ENCODE measurements at regions not wholly inside any gene's neighbourhood (a gene's known extent, or its start where the extent isn't known, plus 50 kb on each side); places are given as distances from the start of the nearest gene placed in this dataset.

DNA sequence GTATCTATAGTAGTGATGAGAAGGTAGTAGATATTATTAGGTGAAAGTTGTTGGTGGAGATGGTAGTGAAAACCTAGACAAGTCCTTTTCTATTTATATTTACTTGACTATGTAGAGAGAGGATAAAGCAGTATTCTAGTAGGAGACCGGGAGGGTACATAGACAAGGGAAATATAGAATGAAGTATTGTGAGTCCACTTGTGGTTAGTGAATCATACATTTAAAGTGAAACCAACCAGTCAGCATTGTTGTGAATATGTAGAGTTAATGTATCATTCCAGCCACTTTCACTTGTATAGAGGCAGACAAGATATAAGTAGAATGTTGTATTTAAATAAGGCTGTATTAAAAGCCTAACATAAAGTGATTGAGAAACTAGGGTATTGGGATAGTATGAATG lies 1711.3 kb upstream of the ACO1 start:
- H3K36me3 ChIP-seq (ENCODE audit: control insufficient read depth in 2 of 4, insufficient read depth in 4 of 4, low read length in 3 of 4), result no peaks in the 10 kb centered on the region
- H2BK5ac ChIP-seq (ENCODE audit: low read depth, low read length), result no peak overlapping the region
- no peaks in the 10 kb centered on the region for H3K23me2 ChIP-seq (ENCODE audit: low read depth, low read length)
- 75% methylated on average over 1 of the region's 1 CpG; no CpG with 5 or more reads in 1 of the 2 experiments for whole genome bisulfite sequencing, 2 experiments (ENCODE audit: extremely low coverage in 1 of 2, insufficient coverage in 1 of 2, insufficient read length in 1 of 2, insufficient replicate concordance in 2 of 2, low coverage in 1 of 2, low lambda C conversion rate in 2 of 2, missing lambda C conversion rate in 1 of 2)
- no peaks in the 10 kb centered on the region for H4K20me1 ChIP-seq (replicated peaks in 1 of 2; ENCODE audit: control insufficient read depth in 1 of 2, insufficient read depth in 2 of 2, low read length in 2 of 2)
- H3K14ac ChIP-seq (ENCODE audit: insufficient read length), result no peak overlapping the region
- DNase-seq (ENCODE audit: low read depth in 1 of 2, low spot score in 2 of 2) (no peak), FAIRE-seq (no peak)
- no peaks in the 10 kb centered on the region for H3K4me1 ChIP-seq (replicated peaks in 1 of 4; ENCODE audit: control insufficient read depth in 3 of 4, insufficient read depth in 4 of 4, low read length in 3 of 4)
- no peak overlapping the region for H2BK12ac ChIP-seq (ENCODE audit: low read depth, low read length)
- H2BK20ac ChIP-seq (ENCODE audit: low read length), result no peak overlapping the region
- H3K4ac ChIP-seq (replicated peaks; ENCODE audit: insufficient read length, low read depth, low read length), result no peak overlapping the region
- no peak overlapping the region for H3K27ac ChIP-seq (ENCODE audit: low read depth, low read length)
- no peak overlapping the region for H3K9ac ChIP-seq (replicated peaks in 1 of 4; ENCODE audit: extremely low read depth in 1 of 4, low read depth in 3 of 4, low read length in 3 of 4)
- no peak overlapping the region for H3K4me3 ChIP-seq (ENCODE audit: extremely low read depth in 1 of 4, insufficient read depth in 2 of 4, low read depth in 3 of 4, low read length in 4 of 4)
- no peak overlapping the region for H3K18ac ChIP-seq (ENCODE audit: extremely low read depth, low read length)
- no peak overlapping the region for H3K56ac ChIP-seq (replicated peaks; ENCODE audit: insufficient read length, low read depth, low read length)
- no peak overlapping the region for H4K8ac ChIP-seq (ENCODE audit: extremely low read depth, insufficient read depth, low read length)
- H4K91ac ChIP-seq (replicated peaks; ENCODE audit: insufficient read length, low read length), result no peak overlapping the region
- no peak overlapping the region for H2BK15ac ChIP-seq (ENCODE audit: low read length)
- H3K4me2 ChIP-seq (ENCODE audit: insufficient read depth in 1 of 2, low read depth in 2 of 2, low read length in 2 of 2), result no peak overlapping the region
- no peaks in the 10 kb centered on the region for H3K79me2 ChIP-seq (ENCODE audit: control insufficient read depth in 1 of 2, insufficient read depth in 2 of 2, low read length in 2 of 2)
- no peak overlapping the region for H2AK5ac ChIP-seq (ENCODE audit: low read depth, low read length)
- no peaks in the 10 kb centered on the region for H3K27me3 ChIP-seq (replicated peaks in 1 of 4; ENCODE audit: control insufficient read depth in 3 of 4, extremely low read depth in 1 of 4, insufficient read depth in 3 of 4, low read length in 3 of 4)
- H2BK120ac ChIP-seq (replicated peaks; ENCODE audit: low read depth, low read length), result no peak overlapping the region
- H3K23ac ChIP-seq (ENCODE audit: insufficient read length), result no peak overlapping the region
- H3K79me1 ChIP-seq (ENCODE audit: low read depth, low read length), result no peaks in the 10 kb centered on the region
- no peak overlapping the region for H2AFZ ChIP-seq (ENCODE audit: low read length)
- ChIA-PET CTCF (ENCODE audit: partially characterized antibody) (no interaction called here), POLR2A (ENCODE audit: partially characterized antibody) (no interaction called here)
- no peak overlapping the region for H4K5ac ChIP-seq (ENCODE audit: insufficient read length, low read depth, low read length)
- no peaks in the 10 kb centered on the region for H3K9me3 ChIP-seq (ENCODE audit: insufficient read depth in 2 of 2, low read depth in 1 of 2, low read length in 1 of 2)
- no peak for TF ChIP-seq EZH2 (IDR thresholded peaks at IDR 0.05; ENCODE audit: low read depth, low read length, severe bottlenecking)
- TF ChIP-seq BACH1 (IDR thresholded peaks at IDR 0.05; ENCODE audit: low read length), result no peak
- no peak for TF ChIP-seq NRF1 (IDR thresholded peaks at IDR 0.05; ENCODE audit: low read depth, low read length)
- TF ChIP-seq ZNF274 (IDR thresholded peaks at IDR 0.05; ENCODE audit: borderline replicate concordance, extremely low read depth, low read length), result no peak
- TF ChIP-seq TCF12 (IDR thresholded peaks at IDR 0.05; ENCODE audit: low read depth, low read length), result no peak
- no peak for TF ChIP-seq MAFK (IDR thresholded peaks at IDR 0.05; ENCODE audit: low read depth, low read length)
- no peak for TF ChIP-seq EP300 (IDR thresholded peaks at IDR 0.05; ENCODE audit: borderline replicate concordance in 1 of 2, low read depth in 2 of 2, low read length in 2 of 2)
- no peak for TF ChIP-seq SIX5 (IDR thresholded peaks at IDR 0.05; ENCODE audit: low read depth, low read length)
- no peak for TF ChIP-seq SP2 (IDR thresholded peaks at IDR 0.05; ENCODE audit: low read length)
- TF ChIP-seq FOSL1 (IDR thresholded peaks at IDR 0.05; ENCODE audit: insufficient read depth, low read depth, low read length), result no peak
- TF ChIP-seq SRF (IDR thresholded peaks at IDR 0.05; ENCODE audit: low read depth, low read length), result no peak
- no peak for TF ChIP-seq RBBP5 (IDR thresholded peaks at IDR 0.05; ENCODE audit: borderline replicate concordance, low read depth, low read length)
- TF ChIP-seq KDM4A (IDR thresholded peaks at IDR 0.05; ENCODE audit: low read depth, low read length, severe bottlenecking), result no peak
- TF ChIP-seq SP4 (IDR thresholded peaks at IDR 0.05; ENCODE audit: low read length), result no peak
- TF ChIP-seq, protein P1, sequence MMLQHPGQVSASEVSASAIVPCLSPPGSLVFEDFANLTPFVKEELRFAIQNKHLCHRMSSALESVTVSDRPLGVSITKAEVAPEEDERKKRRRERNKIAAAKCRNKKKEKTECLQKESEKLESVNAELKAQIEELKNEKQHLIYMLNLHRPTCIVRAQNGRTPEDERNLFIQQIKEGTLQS (IDR thresholded peaks at IDR 0.05; ENCODE audit: insufficient read depth, low read depth, low read length), result no peak
- TF ChIP-seq JUND (IDR thresholded peaks at IDR 0.05; ENCODE audit: low read length), result no peak
